GM12878 (cell line): ENCODE measurements at regions not wholly inside any gene's neighbourhood (a gene's known extent, or its start where the extent isn't known, plus 50 kb on each side); places are given as distances from the start of the nearest gene placed in this dataset.

Source experiments
- ATAC-seq: fragments of 200-7000 bp; cut with Tn5 transposase; 3 replicates; pipeline ENCODE4 v1.9.1; 2020; ENCODE audit warnings: mild to moderate bottlenecking, moderate library complexity
- BruUV-seq: library from RNA; stranded (reverse); fragments of 400-500 nt; replicated peaks from 2 replicates; lab custom pipeline; 2021; lab: Mats Ljungman, UMichigan
- CTCF ChIA-PET: fragments of 300-600 bp; sonication (Branson Sonifier 250); formaldehyde crosslinking; extraction: SDS; loops from one replicate; lab custom pipeline; 2021; ENCODE audit warnings: inconsistent platforms; lab: Yijun Ruan, JAX
- POLR2A ChIA-PET: fragments of 350-600 bp; formaldehyde crosslinking; extraction: SDS; loops from one replicate; lab custom pipeline; 2021; ENCODE audit warnings: inconsistent platforms; lab: Charles Lee
- RAD21 ChIA-PET: fragments of 300-600 bp; sonication (Branson Sonifier 250); formaldehyde crosslinking; loops from one replicate; lab custom pipeline; 2023; ENCODE audit warnings: antibody characterized with exemption; ENCODE audit not compliant: unreplicated experiment; lab: Charles Lee
- SMC1A ChIA-PET: fragments of 300-600 bp; sonication (Branson Sonifier 250); formaldehyde crosslinking; loops from one replicate; lab custom pipeline; 2023; ENCODE audit not compliant: unreplicated experiment, uncharacterized antibody; lab: Charles Lee
- DNase-seq: peaks from one replicate; pipeline ENCODE4 v3.0.0-alpha.2; 2011; ENCODE audit warnings: low read depth, low spot score
- FAIRE-seq: peaks from 3 replicates; lab custom pipeline; 2011; peaks lifted over from hg19 to GRCh38; lab: Jason Lieb, UNC
- H2AFZ ChIP-seq: 2 replicates; pipeline ENCODE4 v1.6.0; 2011; ENCODE audit warnings: low read depth, low read length, control low read depth; ENCODE audit not compliant: control insufficient read depth
- H3K27ac ChIP-seq: 2 replicates; pipeline ENCODE4 v1.5.1; 2011; ENCODE audit warnings: control low read depth; ENCODE audit not compliant: control insufficient read depth, insufficient read depth
- H3K27me3 ChIP-seq, 2 experiments: replicated peaks in 1 of 2; 2 replicates each; pipeline versions ENCODE4 v1.6.0 to v1.6.1; 2011; ENCODE audit warnings: low read length in 1 of 2; ENCODE audit not compliant: control insufficient read depth in 2 of 2, insufficient read depth in 2 of 2
- H3K36me3 ChIP-seq, 2 experiments: 2 replicates each; pipeline ENCODE4 v1.5.1; 2011; ENCODE audit warnings: low read length in 1 of 2; ENCODE audit not compliant: control insufficient read depth in 2 of 2, insufficient read depth in 2 of 2
- H3K4me1 ChIP-seq: 2 replicates; pipeline ENCODE4 v1.6.1; 2011; ENCODE audit warnings: mild to moderate bottlenecking, low read length, moderate library complexity, mixed read lengths; ENCODE audit not compliant: control insufficient read depth, insufficient read depth
- H3K4me2 ChIP-seq: 2 replicates; pipeline ENCODE4 v1.6.0; 2011; ENCODE audit warnings: control low read depth; ENCODE audit not compliant: control insufficient read depth, insufficient read depth
- H3K4me3 ChIP-seq: fragments of 200-600 bp; sonication (generic); 2 replicates; pipeline ENCODE4 v1.5.1; 2016
- H3K79me2 ChIP-seq: 2 replicates; pipeline ENCODE4 v1.6.0; 2011; ENCODE audit warnings: low read length; ENCODE audit not compliant: control insufficient read depth, insufficient read depth
- H3K9ac ChIP-seq: 2 replicates; pipeline ENCODE4 v1.8.0; 2011; ENCODE audit warnings: low read length, control low read depth, mixed read lengths; ENCODE audit not compliant: control insufficient read depth, insufficient read depth
- H3K9me3 ChIP-seq: replicated peaks from 3 replicates; pipeline ENCODE4 v1.5.1; 2011; ENCODE audit warnings: mild to moderate bottlenecking, low read length; ENCODE audit not compliant: control insufficient read depth, insufficient read depth
- H4K20me1 ChIP-seq: 2 replicates; pipeline ENCODE4 v1.6.0; 2011; ENCODE audit not compliant: control insufficient read depth, insufficient read depth
- BCLAF1 ChIP-seq: fragments of 450-650 bp; IDR thresholded peaks from 2 replicates; pipeline ENCODE4 v1.6.1; 2017; ENCODE audit warnings: antibody characterized with exemption, mild to moderate bottlenecking, moderate library complexity
- EP300 ChIP-seq, 2 experiments: fragments of 150-350 bp in 1 of 2; IDR thresholded peaks; 2 replicates each; pipeline ENCODE4 v1.6.1; 2011 to 2012; ENCODE audit warnings: low read depth in 2 of 2, low read length in 2 of 2, borderline replicate concordance in 1 of 2, improper control_type of control experiment in 1 of 2, inconsistent platforms in 1 of 2; ENCODE audit not compliant: control insufficient read depth in 1 of 2
- HDGF ChIP-seq: fragments of 450-650 bp; IDR thresholded peaks from 2 replicates; pipeline ENCODE4 v1.6.1; 2016; ENCODE audit warnings: antibody characterized with exemption
- WGBS: methylation state at CpG from one replicate; pipeline ENCODE4 v1.1.6; 2016; ENCODE audit warnings: low lambda C conversion rate; ENCODE audit not compliant: insufficient replicate concordance, insufficient coverage; ENCODE audit errors: missing lambda C conversion rate; 5-methylcytosine and 5-hydroxymethylcytosine counted together
- in situ Hi-C: fragments of 300-500 bp; cut with MboI; formaldehyde crosslinking; loops from 9 replicates; pipeline ENCODE4 v1.14.3; 2018; ENCODE audit warnings: mixed read lengths
- intact Hi-C: fragments of 100-400 bp; cut with micrococcal nuclease; formaldehyde crosslinking; loops from one replicate; pipeline ENCODE4 v1.14.2; 2022; ENCODE audit not compliant: unreplicated experiment
- TF ChIP-seq, protein P1 (sequence below): IDR thresholded peaks from 2 replicates; pipeline ENCODE4 v1.6.1; 2012; ENCODE audit warnings: low read length, inconsistent platforms

DNA sequence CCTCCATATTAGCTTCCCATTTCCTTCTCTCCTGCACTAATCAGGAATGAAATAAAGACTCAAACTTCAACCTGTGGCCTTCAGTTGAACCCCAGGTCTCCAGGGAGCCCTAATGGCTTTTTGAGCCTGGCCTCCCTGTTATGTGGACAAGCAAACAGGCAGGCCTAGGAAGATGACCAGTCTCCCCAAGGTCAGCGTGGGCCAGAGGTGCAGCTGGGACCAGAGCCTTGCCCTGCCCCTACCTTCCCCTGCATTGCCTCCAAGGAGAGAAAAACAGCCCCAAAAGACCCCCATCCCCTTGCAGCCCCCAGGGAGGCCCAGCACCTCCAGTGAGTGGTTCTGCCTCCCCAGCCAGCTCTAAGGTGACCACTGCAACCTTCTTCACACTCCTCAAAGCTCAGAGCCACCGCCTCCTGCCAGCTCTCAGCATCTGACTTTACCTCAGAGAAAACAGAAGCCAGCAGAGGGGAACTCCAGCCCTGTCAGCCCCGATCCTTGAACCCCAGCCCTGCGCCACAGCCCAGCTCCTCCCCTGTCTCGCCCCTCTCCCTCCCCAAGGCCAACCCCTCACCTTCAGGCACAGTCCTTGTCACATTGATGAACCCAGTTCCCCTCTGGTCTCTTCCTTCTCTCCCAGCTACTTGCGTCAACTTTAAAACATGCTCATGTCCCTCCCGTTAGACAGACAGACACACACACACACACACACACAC lies 59.5 kb upstream of the ID2 start (continued):
- TF ChIP-seq, protein P1, sequence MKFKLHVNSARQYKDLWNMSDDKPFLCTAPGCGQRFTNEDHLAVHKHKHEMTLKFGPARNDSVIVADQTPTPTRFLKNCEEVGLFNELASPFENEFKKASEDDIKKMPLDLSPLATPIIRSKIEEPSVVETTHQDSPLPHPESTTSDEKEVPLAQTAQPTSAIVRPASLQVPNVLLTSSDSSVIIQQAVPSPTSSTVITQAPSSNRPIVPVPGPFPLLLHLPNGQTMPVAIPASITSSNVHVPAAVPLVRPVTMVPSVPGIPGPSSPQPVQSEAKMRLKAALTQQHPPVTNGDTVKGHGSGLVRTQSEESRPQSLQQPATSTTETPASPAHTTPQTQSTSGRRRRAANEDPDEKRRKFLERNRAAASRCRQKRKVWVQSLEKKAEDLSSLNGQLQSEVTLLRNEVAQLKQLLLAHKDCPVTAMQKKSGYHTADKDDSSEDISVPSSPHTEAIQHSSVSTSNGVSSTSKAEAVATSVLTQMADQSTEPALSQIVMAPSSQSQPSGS, result no peak
- TF ChIP-seq BCLAF1, result no peak

GRCh38 chr2:8622924-8623465 lies 58.9 kb upstream of the ID2 start:
- Histone ChIP-seq H3K9ac (no peak overlapping the region), H3K4me3 (no peak overlapping the region), H3K36me3 (no peaks in the 10 kb centered on the region), H3K27ac (no peak overlapping the region), H3K27me3 (peaks cover 0 to 8% of the 10 kb centered on the region in 2 experiments; a peak in 2 of 4 replicates), H3K79me2 (no peaks in the 10 kb centered on the region), H2AFZ (no peak overlapping the region), H4K20me1 (no peaks in the 10 kb centered on the region), H3K9me3 (no peaks in the 10 kb centered on the region), H3K4me1 (no peaks in the 10 kb centered on the region), H3K4me2 (no peak overlapping the region)
- intact Hi-C loops, result no loop called here
- POLR2A ChIA-PET, result interaction anchor here (0.8 to 1.2 kb wide), 2 partner anchors 17 to 37 kb away, joined by 3 read pairs; no protein-coding TSS in a partner anchor
- no peak; the same call in 2 of the 3 replicates for ATAC-seq
- in situ Hi-C loops, result no loop called here
- CTCF ChIA-PET, result interaction anchor here (0.8 to 1.5 kb wide), 2 partner anchors 15 to 70 kb away, joined by 3 to 5 read pairs; no protein-coding TSS in a partner anchor
- no TSS peak for BruUV-seq
- no peak for FAIRE-seq
- no peak for DNase-seq
- TF ChIP-seq EP300 (IDR thresholded peaks at IDR 0.05; ENCODE audit: borderline replicate concordance in 1 of 2, control insufficient read depth in 1 of 2, low read depth in 2 of 2, low read length in 2 of 2) (no peak), HDGF (0 out of 2 replicates have a peak, but pooled peaks have one; percentile 12)
- RAD21 ChIA-PET, result interaction anchor here (1.0 to 2.1 kb wide), 9 partner anchors 9 to 144 kb away, joined by 3 to 23 read pairs (median 8); partner anchors contain the start of gene ID2
- 33% methylated on average over 11 of the region's 13 CpGs for WGBS
- SMC1A ChIA-PET, result interaction anchor here (1.0 to 6.3 kb wide), 5 partner anchors 16 to 102 kb away, joined by 3 to 40 read pairs (median 6); no protein-coding TSS in a partner anchor
